ENCODE measurements at regions not wholly inside any gene's neighbourhood (a gene's known extent, or its start where the extent isn't known, plus 50 kb on each side); places are given as distances from the start of the nearest gene placed in this dataset.

DNA sequence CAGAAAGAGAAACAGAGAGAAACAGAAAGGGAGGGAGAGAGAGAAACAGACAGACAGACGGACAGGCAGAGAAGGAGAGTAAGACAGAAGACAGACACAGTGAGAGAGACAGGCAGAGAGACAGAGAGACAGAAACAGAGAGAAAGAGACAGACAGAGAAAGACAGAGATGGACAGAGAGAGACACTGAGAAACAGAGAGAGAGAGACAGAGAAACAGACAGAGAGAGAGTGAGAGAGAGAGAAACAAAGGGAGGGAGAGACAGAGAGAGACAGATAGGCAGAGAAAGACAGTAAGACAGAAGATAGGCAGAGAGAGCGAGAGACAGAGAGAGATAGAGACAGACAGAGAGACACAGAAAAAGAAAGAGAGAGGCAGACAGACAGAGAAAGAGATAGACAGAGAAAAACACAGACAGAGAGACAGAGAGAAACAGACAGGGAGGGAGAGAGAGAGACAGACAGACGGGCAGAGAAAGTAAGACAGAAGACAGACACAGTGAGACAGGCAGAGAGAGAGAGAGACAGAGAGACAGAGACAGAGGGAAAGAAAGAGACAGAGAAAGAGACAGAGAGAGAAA, 753.4 kb upstream of the DEFB115 start:
- TF ChIP-seq CTCF (IDR thresholded peaks at IDR 0.05) (no peak), EP300 (IDR thresholded peaks at IDR 0.05) (no peak), POLR2A (IDR thresholded peaks at IDR 0.05; ENCODE audit: low read depth) (no peak), POLR2AphosphoS5 (IDR thresholded peaks at IDR 0.05) (no peak)
